DOHH2 (cell line): ENCODE measurements at regions not wholly inside any gene's neighbourhood (a gene's known extent, or its start where the extent isn't known, plus 50 kb on each side); places are given as distances from the start of the nearest gene placed in this dataset.

Experiments
- CTCF ChIP-seq: fragments of 200-600 bp; sonication (generic); IDR thresholded peaks from one replicate; pipeline ENCODE4 v1.5.1; 2014; ENCODE audit warnings: antibody characterized with exemption, mild to moderate bottlenecking, low read depth, low read length; ENCODE audit not compliant: poor library complexity, severe bottlenecking
- EZH2phosphoT487 ChIP-seq: fragments of 200-600 bp; sonication (generic); IDR thresholded peaks from 2 replicates; pipeline ENCODE4 v1.6.1; 2017; ENCODE audit warnings: borderline replicate concordance, mild to moderate bottlenecking, antibody characterized with exemption, low read length, moderate library complexity, mixed read lengths

DNA sequence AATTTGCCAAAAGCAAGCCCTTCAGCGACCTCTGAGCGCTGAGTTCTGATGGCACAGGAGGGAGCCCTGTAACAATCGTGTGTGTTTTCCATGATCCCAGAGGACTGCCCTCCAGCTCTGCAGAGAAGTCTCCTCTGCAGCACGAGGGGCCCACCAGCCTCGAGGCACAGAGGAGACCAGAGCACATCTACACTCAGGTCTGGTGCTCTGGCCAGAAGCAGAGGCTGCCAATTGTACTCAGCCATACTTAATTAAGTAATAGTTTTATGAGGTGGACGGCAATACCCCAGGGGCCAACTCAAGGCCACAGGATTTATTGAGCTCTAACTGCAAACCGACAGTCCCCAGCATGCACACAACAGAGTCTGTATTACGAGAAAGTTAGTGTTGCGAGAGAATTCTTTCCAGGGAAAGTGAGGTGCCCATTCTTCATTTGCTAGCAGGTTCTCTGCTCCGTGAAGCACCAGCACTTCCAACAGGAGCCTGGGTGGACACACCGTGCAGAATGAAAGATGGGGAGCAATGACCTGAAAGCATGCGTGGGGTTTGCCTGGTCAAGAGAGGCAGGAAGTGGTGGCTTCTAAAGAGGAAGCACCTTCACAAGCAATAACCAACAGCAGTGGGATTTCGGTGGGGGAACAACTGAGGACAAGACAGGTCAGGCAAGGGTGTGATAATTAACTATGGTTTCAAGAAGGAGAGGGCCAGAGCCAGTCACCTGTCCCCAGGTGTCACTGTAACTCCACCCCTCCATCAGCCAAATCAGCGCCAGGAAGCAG, 92.8 kb upstream of the FOXC1 start:
- TF ChIP-seq CTCF (no peak), EZH2phosphoT487 (no peak)
